K562 (cell line): ENCODE measurements at regions not wholly inside any gene's neighbourhood (a gene's known extent, or its start where the extent isn't known, plus 50 kb on each side); places are given as distances from the start of the nearest gene placed in this dataset.

Experiments used
- POLR3G ChIP-seq: IDR thresholded peaks from 2 replicates; pipeline ENCODE4 v1.6.1; 2011; ENCODE audit not compliant: insufficient read length, insufficient replicate concordance; ENCODE audit errors: extremely low read depth
- ZKSCAN1 ChIP-seq: fragments of 150-350 bp; IDR thresholded peaks from 2 replicates; pipeline ENCODE4 v1.6.1; 2016; ENCODE audit warnings: low read depth, low read length

GRCh38 chr14:41167040-41167439 lies 439.6 kb upstream of the LRFN5 start:
- no peak for TF ChIP-seq ZKSCAN1
- no peak for TF ChIP-seq POLR3G
